SW 1271 (cell line): ENCODE measurements at regions not wholly inside any gene's neighbourhood (a gene's known extent, or its start where the extent isn't known, plus 50 kb on each side); places are given as distances from the start of the nearest gene placed in this dataset.

Experiments used
- DNase-seq, 2 experiments: peaks; one replicate each; lab custom pipeline; 2025; lab: John Stamatoyannopoulos, UW

DNA sequence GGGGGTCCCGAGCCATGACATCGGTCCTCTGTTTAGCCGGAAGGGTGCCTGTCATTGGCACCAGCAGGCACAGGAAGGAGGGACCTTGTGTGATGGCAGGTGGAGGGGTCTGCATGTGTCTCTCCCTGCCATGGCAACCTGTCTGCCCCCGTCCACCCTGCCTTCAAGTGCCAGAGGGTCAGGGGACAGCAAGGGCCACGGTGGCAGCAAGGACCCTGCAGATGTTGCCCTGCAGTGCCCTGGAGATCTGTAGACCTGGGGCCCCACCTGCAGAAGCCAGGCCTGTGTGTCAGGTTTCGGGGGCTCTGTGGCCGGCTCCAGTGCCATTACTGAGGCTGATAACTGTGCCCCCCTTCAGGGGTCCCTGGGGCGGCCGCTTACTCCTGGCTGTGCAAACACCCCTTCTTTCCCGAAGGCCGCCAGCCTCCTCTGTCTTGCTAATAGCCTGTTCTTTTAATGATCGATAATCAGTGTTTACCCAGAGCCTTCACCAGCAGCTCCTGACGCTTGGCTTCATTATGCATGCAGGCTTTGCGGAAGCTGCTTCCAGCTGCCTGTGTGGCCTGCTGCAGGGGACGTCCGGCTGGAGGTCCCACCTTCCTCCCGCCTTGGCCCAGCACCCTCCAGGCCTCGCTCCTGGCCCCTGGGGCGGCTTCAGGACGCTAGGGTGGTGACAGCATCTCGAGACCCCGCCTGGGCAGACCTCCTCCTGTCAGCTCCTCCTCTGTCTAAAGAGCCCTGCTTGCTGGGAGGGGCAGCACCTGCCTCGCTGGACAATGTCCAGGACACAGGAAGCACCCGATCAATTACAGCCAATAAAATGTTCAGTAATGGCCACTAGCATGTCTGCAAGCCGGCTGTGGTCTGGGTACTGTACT lies 153.0 kb downstream of the KIF26A start:
- DNase-seq, result no peak

DNA sequence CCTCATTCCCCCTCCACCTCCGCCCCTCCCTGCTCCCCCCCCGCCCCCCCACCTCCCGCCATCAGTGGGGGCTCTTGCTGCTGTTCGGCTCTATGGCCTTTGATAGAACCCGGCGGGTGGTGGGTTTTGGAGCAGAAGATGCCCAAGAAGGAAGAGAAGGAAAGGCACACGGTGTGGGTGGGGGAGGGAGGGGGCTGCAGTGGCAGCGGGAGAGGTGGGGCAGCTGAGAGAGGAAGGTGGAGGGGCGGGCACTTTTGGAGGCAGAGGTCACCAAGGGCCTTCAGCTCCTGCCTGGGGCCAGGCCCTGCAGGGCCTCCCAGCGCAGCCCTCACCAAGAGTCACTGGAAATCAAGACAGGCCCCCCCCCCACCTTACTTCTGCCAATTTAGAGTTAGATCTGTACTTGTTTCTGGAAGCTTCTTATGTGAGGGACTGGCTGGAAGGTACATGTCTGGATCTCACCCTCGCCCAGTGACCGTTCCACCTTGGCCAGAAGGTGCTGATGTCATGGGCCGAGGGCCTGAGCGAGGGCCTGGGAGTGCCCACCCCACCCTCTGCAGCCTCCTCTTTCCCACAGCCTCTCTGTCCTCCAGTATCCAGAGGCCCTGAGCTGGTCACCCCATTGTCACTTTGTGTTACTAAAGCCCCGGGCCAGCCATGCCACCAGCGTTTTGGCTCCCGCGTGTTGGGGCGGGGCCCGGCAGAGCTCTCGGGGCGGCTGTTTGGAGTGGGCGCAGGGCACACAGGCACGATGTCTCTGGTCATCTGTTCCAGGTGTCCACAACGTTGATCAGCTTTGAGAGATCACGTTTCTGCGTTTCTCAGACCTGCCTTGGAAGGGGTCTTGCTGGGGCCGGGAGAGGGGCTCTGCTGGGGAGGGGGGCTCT lies 153.9 kb downstream of the KIF26A start:
- DNase-seq, result no peak

DNA sequence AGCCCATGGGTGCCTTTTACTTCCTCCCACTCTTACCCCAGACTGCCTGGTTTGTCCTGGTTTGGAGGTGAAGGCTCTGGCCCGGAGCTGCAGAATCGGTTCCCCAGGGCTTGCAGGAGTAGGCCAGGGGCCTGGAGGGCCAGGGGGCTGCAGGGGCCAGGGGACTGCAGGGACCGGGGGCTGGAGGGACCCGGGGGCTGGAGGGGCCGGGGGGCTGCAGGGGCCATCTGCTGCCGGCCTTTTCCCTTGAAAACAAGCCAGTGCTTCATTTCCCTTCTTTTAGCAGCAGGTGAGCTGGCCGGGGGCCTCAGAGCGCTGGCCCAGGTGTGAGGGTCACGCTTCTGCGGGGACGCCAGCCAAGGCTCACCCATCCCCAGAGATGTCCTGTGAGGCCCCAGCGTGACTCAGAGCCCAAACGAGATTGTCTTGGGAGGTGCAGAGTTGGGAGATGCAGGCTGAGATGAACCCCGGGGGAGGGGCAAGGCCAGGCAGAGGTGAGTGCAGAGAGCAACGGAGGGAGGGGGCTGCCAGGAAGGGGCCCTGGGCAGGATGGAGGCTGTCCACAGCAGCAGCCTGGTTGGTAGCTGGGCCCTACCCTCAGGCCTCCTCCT lies 154.9 kb downstream of the KIF26A start:
- no peak for DNase-seq

DNA sequence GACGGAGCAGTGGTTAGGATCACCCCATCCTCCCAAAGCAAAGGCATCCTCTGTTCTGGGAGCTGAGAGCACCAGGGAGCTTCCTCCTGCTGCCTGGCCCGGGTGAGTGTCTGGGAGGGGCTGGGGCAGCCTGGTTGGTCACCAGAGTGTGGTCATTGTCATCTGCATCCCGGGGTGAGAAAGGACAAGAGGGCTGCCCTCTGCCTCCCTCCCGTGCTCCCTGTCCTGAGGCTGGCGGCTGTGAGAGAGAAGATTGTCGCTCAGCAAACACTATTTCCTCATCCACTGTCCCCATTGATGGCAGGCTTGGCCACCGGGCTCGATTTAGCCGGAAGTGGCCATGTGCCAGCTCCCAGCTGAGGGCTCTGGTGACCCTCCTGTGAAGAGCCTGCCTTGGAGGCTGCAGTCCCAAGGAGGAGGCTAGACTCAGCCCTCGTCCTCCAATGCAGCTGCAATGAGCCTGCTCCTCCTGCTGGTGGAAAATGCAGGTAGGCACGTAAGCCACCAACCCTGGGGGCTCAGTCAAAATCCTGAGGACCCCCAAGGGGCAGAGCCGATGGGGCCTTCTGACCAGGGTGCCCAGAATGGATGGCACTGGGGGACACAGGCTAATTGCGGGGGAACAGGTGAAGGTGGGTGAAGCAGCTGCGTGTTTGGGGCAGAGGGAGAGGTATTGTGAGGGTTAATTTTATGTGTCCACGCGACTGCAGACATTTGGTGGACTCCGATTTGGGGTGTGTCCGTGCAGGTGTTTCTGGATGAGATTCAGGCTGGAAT lies 155.7 kb downstream of the KIF26A start:
- DNase-seq, result peak in 1 of 2 experiments; percentile 1

DNA sequence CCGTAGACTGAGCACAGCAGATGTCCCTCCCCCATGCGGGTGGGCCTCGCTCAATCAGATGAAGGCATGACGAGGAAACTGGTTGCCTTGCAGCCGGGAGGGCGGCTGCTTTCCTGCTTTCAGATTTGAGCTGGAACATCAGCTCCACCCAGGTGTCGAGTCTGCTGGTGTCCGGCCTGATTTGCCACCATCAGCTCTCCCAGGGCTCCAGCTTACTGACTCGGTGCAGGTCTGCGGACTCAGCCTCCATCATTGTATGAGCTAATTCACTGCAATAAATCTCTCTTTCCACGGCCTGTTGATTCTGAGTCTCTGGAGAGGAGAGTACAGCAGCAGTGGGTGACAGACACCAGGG lies 156.2 kb downstream of the KIF26A start:
- no peak for DNase-seq

DNA sequence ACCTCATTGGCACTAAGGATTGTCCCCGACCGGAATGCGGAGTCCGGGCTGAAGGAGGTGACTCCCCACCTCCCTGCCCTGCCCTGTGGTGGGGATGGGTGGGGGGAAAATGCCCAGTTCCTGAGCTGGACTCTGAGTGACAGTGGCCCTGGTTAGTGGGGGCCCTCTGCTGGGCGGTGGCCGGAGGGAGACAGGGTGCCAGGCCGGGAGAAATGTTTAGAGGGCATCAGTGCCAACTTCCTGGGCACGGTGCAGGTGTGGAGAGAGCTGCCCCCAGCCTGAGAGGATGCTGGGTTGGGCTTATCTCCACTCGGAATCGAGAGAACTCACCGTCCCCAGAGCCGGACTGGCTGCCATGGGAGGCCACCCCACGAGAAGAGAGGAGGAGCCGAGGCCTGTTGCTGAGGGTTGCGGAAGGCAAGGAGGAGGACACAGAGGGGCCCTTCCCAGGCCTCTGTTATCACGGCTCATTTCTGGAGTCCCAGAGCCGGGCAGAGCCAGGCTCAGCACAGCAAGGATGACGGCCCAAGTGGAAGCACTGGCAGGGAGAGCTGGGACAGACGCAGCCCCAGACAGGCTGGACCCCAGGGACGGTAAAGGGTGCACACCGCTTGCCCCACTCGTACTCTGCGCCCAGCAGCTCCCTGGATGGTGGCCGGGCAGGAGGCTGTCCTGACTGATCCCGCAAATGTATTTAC lies 156.7 kb downstream of the KIF26A start:
- no peak for DNase-seq

DNA sequence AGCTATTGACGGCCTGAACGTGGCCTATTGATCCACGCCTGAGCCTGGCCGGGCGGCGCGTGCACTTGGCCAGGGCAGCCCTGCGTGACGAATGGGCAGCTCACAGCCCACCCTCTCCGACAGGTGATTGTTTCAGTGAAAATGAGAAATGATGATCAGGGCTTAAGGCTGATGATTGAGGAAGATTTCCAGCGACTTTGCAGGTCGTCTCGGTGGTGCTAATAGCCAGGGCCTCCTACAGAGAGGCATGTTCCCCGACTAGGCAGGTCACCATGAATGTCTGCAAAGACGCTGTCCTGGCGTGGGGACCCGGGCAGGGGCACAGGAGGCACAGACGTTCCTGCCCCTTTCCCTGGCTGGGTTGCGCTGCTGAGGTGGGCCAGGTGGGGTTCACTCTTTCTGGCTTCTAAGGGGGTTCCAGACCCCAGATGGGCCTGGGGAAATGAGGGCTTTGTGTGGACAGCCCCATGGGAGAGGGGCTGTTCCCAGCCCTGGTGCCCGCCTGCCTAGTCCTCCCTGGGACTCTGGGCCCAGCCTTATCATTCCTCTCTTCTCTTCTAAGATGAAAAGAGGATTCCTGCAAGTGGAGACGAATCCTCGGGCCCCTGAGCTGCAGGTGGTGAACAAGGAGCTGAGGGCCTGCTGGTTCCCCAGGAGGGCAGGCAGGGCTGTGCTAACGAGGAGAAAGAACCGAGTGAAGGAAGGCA lies 157.4 kb downstream of the KIF26A start:
- DNase-seq, result no peak

DNA sequence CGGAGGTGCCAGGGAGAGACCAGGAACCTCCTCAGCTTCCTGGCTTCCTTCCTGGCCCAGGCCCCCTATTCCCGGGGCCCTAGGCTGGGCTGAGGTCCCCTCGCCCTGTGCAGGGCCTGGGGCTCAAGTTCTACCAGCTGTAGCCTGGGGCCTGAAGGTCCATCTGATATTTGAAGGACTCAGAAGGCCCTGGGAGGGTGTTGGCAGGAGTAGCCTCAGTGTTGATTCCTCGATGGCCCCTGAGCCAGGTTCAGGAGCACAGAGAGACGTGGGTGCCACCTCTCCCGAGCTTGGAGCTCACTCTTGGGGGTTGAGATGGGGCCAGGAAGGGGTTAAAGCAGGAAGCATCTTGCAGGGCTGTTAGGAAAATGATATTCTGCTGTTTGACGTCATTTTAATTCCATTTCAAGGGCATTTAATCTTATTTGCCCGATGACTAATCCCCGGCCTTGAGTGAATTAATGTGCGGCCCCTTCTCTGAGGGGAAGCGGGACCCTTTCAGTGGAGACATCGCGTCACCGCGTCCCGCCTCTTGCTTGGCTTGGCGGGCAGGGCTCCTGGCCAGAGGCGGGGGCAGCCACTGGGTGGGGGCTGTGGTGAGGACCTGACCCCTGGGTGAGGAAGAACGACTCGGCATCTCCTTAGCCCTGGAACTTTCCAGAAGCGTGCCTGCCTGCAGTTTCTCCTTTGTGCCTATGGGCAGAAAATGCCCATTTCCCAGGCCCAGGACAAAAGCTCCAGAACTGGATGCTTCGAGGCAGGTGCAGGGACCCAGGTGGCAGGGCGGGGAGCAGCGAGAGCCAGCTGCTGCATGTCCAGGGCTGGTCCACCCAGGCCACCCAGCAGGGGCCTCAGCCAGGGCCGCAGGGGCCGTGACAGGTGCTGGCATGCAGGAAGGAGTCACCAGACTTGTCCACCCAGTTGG lies 158.3 kb downstream of the KIF26A start:
- DNase-seq, result no peak

DNA sequence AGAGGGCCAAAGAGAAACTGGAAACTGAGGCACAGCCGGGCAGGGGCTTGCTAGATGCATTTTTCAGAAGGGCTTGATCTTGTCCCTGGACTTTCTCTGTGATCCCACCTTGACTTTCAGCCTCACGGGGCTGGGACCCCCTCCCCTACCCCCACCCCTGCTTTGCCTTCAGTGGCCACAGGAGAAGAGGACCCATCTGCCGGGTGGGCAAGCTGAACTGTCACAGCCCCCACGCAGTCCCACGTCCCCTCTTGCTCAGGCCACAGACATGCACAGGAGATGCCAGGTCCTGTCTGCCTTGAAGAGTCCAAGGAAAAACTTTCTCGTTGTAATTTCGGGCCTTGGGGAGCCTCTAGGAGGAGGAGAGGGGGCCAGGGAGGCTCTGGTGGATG lies 158.9 kb downstream of the KIF26A start:
- DNase-seq, result no peak

DNA sequence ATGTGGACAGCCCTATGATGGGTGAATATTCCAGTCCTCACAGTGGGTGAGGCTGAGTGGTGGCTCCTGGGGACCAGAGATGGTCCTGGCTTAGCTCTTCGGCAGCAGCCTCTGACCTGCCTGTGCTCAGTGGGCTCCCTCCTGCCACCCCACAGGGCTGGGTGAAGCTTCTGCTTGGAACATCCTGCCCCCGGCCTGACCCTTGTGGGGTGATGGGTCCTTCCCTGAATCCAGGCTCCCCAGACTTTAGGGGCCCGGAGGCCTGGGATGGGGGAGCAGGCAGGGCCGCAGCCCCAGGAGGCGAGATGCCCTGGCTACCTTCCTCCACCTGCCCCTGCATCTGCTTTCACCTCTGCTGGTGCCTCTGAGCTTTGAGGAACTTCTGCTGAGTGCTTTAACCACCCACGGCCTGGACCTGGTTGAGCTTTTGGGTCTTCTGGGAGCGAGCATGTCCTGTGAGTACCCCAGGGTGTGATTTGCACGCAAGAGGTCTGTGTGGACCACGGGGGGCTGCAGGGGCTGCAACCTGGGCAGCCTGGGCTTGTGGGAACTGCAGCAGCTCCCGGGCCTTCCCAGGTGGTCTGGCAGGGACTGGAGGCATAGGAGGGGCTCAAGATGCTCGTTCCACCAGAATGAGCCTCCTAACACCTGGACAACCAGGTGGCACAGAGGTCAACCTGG lies 159.5 kb downstream of the KIF26A start:
- no peak for DNase-seq

DNA sequence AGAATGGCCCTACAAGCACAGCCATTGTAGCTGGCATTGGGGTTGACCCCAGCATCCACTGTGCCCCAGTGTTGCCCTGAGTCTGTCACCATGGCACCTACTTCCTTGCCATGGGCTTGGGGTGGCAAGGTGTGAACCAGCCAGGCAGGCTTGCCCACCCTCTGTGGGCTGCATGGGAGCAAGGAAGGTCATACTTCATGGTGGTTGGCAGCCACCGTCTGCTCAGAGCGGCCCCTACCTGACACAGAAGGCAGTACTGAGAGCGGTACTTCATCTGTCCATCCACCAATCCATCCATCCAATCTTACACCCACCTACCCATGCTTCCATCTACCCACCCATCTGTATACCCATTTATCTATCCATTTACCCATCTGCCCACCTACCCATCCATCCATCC lies 160.1 kb downstream of the KIF26A start:
- DNase-seq, result no peak

DNA sequence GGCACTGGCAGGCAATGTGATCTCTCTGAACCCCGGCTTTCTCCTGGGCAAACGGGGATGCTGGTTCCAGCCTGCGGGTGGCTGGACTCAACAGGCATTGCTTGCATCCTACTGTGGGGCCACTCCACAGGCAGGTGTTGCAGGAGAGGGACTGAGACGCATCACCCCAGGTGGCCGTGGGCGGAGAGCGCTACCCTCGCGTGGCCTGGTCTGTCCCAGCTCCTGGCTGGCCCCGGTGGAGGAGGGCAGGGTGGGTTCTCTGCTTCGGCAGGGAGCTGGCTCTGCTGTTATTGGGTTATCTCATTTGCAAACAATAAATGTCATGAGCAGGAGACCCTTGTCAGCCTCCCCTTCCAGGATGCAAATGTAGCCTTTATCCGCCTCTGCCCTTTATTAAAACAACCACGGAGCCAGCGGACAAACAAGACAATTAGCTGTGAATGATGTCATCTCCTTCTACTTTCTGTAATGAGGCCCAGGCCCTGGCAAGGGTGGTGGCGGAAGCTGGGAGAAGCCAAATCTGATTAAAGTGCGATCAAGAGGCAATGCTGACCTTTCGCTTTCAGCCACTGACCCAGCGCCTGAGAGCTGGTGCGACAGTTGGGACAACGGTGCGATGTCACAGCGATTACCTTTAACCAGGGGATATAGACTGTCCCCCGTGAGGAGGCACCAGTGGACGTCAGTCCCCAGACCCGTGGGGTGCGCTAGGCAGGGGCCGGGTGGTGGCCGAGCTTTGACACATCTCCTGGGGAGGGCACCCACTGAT lies 161.8 kb downstream of the KIF26A start:
- no peak for DNase-seq

DNA sequence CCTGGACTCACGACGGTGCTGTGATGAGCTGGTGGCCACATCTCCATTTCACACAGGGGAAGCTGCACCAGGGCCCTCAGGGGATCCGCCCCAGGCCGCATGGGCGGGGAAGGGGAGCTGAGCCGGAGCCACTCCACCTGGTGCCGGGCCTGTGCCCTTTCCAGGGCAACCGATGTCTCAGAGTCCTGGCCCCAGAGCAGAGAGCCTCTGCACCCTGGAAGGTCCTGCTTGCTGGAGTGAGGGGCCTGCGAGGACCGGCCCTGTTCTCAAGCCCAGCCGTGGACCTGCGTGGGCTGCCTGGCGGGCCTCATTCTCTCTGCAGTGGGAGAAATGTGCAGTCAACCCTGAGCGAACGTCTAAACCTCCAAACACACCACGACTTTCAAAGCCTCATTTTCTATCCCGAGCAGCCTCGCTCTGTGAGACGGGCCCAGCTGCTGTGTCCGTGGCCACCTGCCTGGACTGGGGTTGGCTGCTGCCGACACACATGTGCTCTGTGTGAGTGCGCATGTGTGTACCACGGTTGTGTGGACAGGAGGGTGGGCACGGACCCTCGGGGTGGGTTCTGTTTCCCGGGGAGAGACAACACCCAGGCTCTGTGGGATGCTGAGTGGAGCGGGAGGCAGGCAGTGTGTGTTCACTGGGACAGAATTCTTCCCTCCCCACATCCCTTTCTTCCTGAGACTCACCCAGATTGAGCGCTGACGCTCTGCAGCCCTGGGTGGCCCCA lies 163.5 kb downstream of the KIF26A start:
- DNase-seq, result no peak

DNA sequence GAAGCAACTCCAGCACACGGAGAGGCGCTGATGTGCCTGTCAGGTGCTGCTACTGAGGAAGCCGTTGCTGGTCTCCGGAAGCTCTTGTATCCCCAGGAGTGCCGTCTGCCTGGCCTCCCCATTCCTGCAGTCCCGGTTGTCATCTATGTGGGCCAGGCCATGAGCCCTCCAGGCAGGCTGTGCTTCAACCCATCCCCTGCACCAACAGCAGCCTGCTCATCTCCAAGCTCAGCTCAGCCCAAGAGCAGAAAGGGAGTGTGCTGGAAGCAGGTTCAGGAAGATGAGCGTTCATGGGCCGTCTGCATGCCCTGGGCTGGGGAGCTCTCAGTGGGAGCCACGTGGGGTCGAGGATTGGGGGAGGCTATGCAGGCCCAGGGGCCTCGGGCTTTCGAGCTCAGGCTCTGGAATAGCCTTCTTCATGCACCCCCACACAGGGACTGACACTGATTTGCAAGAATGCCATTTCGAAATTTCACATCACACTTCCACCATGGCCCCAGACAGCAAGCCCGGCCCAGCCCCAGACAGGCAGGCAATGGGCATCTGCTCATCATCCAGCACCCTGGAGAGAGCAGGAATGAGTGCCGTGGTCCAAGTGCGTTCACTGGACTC lies 164.5 kb downstream of the KIF26A start:
- DNase-seq, result no peak

DNA sequence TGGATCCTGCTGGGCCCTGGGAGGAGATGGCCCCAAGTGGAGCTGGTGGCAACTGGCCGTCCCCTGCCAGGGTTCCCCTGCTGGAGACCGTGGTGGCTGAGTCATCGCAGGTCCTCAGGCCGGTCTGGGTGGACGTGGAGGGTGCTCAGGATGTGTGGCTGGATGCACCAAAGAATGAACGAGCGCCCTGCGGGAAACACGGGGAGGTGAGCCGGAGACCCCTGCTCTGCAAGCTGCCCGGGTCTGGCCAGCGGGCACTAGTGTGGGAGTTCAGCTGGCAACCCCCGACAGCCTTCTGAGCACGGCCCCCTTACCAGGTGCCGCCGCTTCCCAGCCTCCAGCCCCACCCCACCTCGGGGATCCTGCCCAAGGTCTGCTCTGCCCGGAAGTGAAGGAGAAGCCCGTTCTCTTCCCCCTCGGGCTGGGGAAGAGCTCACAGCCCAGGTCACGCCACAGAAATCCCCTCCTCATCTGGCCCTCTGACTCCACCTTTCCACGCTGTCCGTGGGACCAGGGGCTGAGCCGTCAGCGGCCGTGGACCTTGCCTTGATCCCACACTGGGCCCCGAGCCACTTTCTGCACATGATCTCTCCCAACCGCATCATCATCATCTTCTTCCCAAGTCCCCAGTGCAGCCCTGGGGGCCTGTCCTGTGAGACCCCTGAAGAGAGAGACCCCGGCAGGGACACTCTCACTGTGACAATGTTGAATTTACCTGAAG lies 165.5 kb downstream of the KIF26A start:
- no peak for DNase-seq
